Activated T-helper 1 cell treated with anti-CD3 and anti-CD28 coated beads, Interleukin-12 subunit alpha, Interleukin-12 subunit beta, Interleukin-2, Interleukin-4 antibody, amounts not matched to agents 30 ng/mL and 10 ng/mL and 1 ng/mL, durations not matched to agents 14 hours and 24 hours and 36 hours (primary cell): ENCODE measurements at regions not wholly inside any gene's neighbourhood (a gene's known extent, or its start where the extent isn't known, plus 50 kb on each side); places are given as distances from the start of the nearest gene placed in this dataset.
"Not testable (repeated sequence)": the region's sequence is repeated elsewhere in the genome, so short reads cannot be mapped to it uniquely, and the experiment has no call there.

Experiments used
- DNase-seq: peaks from one replicate; pipeline ENCODE4 v3.0.0; 2021; ENCODE audit warnings: low spot score
- H3K27ac Mint-ChIP-seq: one replicate; pipeline ENCODE4 v1.8.0; 2021; ENCODE audit warnings: mild to moderate bottlenecking, mixed read lengths
- H3K27me3 Mint-ChIP-seq: one replicate; pipeline ENCODE4 v1.8.0; 2022; ENCODE audit warnings: mild to moderate bottlenecking, moderate library complexity, mixed read lengths; ENCODE audit not compliant: insufficient read depth
- H3K36me3 Mint-ChIP-seq: one replicate; pipeline ENCODE4 v1.8.0; 2021; ENCODE audit warnings: low read depth, mixed read lengths
- H3K4me1 Mint-ChIP-seq: one replicate; pipeline ENCODE4 v1.8.0; 2021; ENCODE audit warnings: low read depth, mixed read lengths
- H3K4me3 Mint-ChIP-seq: one replicate; pipeline ENCODE4 v1.8.0; 2021; ENCODE audit warnings: mild to moderate bottlenecking, moderate library complexity, mixed read lengths
- H3K9me3 Mint-ChIP-seq: one replicate; pipeline ENCODE4 v1.8.0; 2021; ENCODE audit warnings: mixed read lengths
- intact Hi-C: fragments of 100-400 bp; cut with micrococcal nuclease; formaldehyde crosslinking; loops from one replicate; pipeline ENCODE4 v1.15.1; 2024

DNA sequence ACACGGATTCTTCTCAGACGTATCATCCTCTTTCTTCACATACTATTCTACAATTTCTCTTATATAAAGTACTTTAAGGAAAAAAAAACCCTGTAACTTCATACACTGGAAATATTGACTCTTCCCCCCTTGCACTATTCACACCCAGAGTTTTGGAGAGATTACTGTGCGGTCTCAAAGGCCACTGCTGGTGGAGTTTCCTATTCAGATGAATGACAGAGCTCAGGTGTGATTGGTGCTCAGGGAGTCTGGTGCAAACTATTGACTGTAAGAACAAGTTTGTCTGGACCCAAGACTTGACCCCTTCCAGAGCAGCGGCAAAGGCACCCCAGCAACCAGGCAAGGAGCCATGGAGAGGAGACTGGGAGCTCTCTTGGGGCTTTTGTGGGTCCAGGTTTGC lies 187.5 kb upstream of the OR4E1 start:
- H3K9me3 Mint-ChIP-seq = no peaks in the 10 kb centered on the region
- peak overlapping the region; percentile 78 for H3K4me3 Mint-ChIP-seq
- H3K36me3 Mint-ChIP-seq = peaks cover 5% of the 10 kb centered on the region
- DNase-seq = no peak
- H3K27me3 Mint-ChIP-seq = peaks cover 18% of the 10 kb centered on the region
- peaks cover 10% of the 10 kb centered on the region for H3K4me1 Mint-ChIP-seq
- intact Hi-C loops = loop anchor here (1.0 to 10.0 kb wide), 3 partner anchors 9 to 994 kb away; no protein-coding TSS in a partner anchor
- peak overlapping the region; percentile 74 for H3K27ac Mint-ChIP-seq

- peak overlapping the region; percentile 64 for H3K27ac Mint-ChIP-seq
- no peak for DNase-seq
- H3K27me3 Mint-ChIP-seq = peaks cover 18% of the 10 kb centered on the region
Measured at GRCh38 chr14:21860172-21860571, 186.6 kb upstream of the OR4E1 start.

GRCh38 chr14:21852775-21853174 lies 179.2 kb upstream of the OR4E1 start:
- no peak for DNase-seq
- H3K27ac Mint-ChIP-seq = peak overlapping the region; percentile 73

More at GRCh38 chr14:21860172-21860571, 186.6 kb upstream of the OR4E1 start:
- peaks cover 10% of the 10 kb centered on the region for H3K4me1 Mint-ChIP-seq
- H3K4me3 Mint-ChIP-seq = peak overlapping the region; percentile 48
- no peaks in the 10 kb centered on the region for H3K9me3 Mint-ChIP-seq
- intact Hi-C loops = loop anchor here (1.0 to 10.0 kb wide), 3 partner anchors 8 to 995 kb away; no protein-coding TSS in a partner anchor
- peaks cover 5% of the 10 kb centered on the region for H3K36me3 Mint-ChIP-seq

GRCh38 chr14:21852061-21852664 lies 178.5 kb upstream of the OR4E1 start:
- peaks cover 5% of the 10 kb centered on the region for H3K36me3 Mint-ChIP-seq
- H3K9me3 Mint-ChIP-seq = no peaks in the 10 kb centered on the region
- H3K4me1 Mint-ChIP-seq = peaks cover 13% of the 10 kb centered on the region
- DNase-seq = peak; percentile 55
- peaks cover 24% of the 10 kb centered on the region for H3K27me3 Mint-ChIP-seq
- H3K27ac Mint-ChIP-seq = peak overlapping the region; percentile 73
- H3K4me3 Mint-ChIP-seq = peak overlapping the region; percentile 75
- intact Hi-C loops = loop anchor here (1.0 to 5.0 kb wide), 2 partner anchors 9 to 655 kb away; no protein-coding TSS in a partner anchor

More at GRCh38 chr14:21852775-21853174, 179.2 kb upstream of the OR4E1 start:
- H3K9me3 Mint-ChIP-seq = no peaks in the 10 kb centered on the region
- intact Hi-C loops = loop anchor here (1.0 to 5.0 kb wide), 2 partner anchors 9 to 655 kb away; no protein-coding TSS in a partner anchor
- H3K27me3 Mint-ChIP-seq = peaks cover 27% of the 10 kb centered on the region
- peaks cover 5% of the 10 kb centered on the region for H3K36me3 Mint-ChIP-seq
- peaks cover 13% of the 10 kb centered on the region for H3K4me1 Mint-ChIP-seq
- peak overlapping the region; percentile 75 for H3K4me3 Mint-ChIP-seq

DNA sequence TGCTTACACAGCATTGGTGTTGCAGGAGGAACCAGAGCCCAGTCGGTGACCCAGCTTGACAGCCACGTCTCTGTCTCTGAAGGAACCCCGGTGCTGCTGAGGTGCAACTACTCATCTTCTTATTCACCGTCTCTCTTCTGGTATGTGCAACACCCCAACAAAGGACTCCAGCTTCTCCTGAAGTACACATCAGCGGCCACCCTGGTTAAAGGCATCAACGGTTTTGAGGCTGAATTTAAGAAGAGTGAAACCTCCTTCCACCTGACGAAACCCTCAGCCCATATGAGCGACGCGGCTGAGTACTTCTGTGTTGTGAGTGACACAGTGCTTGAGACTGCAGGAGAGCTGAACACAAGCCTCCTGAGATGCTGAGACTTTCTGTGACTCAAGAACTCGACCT lies 173.3 kb upstream of the OR4E1 start:
- H3K9me3 Mint-ChIP-seq, intact Hi-C loops, H3K36me3 Mint-ChIP-seq: not testable (repeated sequence)
- H3K27ac Mint-ChIP-seq = peak overlapping the region; percentile 78
- peak overlapping the region; percentile 81 for H3K4me3 Mint-ChIP-seq
- peaks cover 13% of the 10 kb centered on the region for H3K4me1 Mint-ChIP-seq
- DNase-seq = peak; percentile 14
- peaks cover 32% of the 10 kb centered on the region for H3K27me3 Mint-ChIP-seq

DNA sequence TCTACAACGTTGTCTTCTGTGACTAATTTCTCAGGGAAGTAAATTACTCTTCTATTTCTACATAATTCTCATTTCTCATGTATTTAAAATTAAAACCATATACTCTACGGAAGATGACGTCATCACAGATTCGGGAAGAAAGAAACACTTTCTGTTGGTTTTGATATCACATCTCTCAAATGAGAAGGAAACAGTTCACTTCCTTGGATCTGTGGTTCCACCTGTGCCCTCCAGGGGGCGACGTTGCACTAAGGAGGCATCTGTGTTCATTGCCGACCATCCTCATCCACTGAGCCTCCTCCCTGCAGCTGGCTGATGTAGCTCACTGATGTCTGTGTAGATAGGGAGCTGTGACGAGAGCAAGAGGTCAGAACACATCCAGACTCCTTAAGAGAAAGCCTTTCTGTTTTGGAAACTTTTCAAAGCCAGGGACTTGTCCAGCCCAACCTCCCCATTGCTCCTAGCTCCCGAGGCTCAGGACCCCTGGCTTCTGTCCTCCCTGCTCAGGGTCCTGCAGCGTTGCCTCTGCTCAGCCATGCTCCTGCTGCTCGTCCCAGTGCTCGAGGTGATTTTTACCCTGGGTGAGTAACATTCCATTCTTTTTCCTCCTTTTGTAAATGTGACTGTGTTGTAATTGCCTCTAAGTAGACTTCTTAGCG lies 172.7 kb upstream of the OR4E1 start:
- H3K27me3 Mint-ChIP-seq = peaks cover 33% of the 10 kb centered on the region
- H3K27ac Mint-ChIP-seq = peak overlapping the region; percentile 78
- H3K4me3 Mint-ChIP-seq = peak overlapping the region; percentile 81
- H3K36me3 Mint-ChIP-seq = peaks cover 5% of the 10 kb centered on the region
- DNase-seq = peak; percentile 61
- peaks cover 11% of the 10 kb centered on the region for H3K4me1 Mint-ChIP-seq
- intact Hi-C loops = no loop called here
- no peaks in the 10 kb centered on the region for H3K9me3 Mint-ChIP-seq

DNA sequence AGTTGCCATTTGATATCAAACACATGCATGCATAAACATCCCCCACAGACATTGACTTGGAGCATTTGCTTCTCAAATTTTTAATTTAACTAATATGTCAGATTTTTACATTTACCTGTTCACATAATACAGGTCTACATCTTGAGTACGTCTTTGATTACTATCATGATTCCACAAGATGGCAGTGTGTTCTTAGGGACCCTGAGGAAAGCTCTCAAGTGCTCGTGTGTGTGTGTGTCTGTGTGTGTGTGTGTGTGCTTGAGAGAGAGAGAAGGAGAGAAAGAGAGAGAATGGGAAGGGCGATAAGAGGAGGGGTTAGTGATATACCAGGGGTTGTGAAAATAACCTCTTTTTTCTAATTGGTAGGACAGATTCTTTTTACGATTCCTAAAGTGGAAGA lies 167.1 kb upstream of the OR4E1 start:
- peak overlapping the region; percentile 25 for H3K27ac Mint-ChIP-seq
- H3K4me3 Mint-ChIP-seq = peak overlapping the region; percentile 29
- peaks cover under 1% of the 10 kb centered on the region for H3K4me1 Mint-ChIP-seq
- intact Hi-C loops = no loop called here
- H3K36me3 Mint-ChIP-seq = no peaks in the 10 kb centered on the region
- no peaks in the 10 kb centered on the region for H3K9me3 Mint-ChIP-seq
- DNase-seq = no peak
- peaks cover 28% of the 10 kb centered on the region for H3K27me3 Mint-ChIP-seq

- Mint-ChIP-seq H3K4me1 (no peaks in the 10 kb centered on the region), H3K9me3 (no peaks in the 10 kb centered on the region), H3K36me3 (no peaks in the 10 kb centered on the region), H3K27me3 (peaks cover 8% of the 10 kb centered on the region), H3K27ac (peak overlapping the region; percentile 18), H3K4me3 (no peak overlapping the region)
- no peak for DNase-seq
- intact Hi-C loops = no loop called here
Measured at GRCh38 chr14:21833836-21834235, 160.2 kb upstream of the OR4E1 start.

DNA sequence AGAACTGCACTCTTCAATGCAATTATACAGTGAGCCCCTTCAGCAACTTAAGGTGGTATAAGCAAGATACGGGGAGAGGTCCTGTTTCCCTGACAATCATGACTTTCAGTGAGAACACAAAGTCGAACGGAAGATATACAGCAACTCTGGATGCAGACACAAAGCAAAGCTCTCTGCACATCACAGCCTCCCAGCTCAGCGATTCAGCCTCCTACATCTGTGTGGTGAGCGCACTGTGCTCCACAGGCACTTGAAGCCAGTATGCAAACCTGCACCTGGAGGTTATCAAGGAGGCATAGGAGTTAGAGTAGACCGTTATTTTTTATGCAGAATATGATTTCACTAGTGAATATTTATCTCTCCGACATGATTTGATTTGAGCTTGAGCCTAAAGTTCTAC lies 152.2 kb upstream of the OR4E1 start:
- intact Hi-C loops = loop anchor here (5.0 kb wide), 1 partner anchor 59 kb away; no protein-coding TSS in a partner anchor
- Mint-ChIP-seq H3K27ac (no peak overlapping the region), H3K27me3 (peaks cover 13% of the 10 kb centered on the region), H3K36me3 (no peaks in the 10 kb centered on the region), H3K9me3 (no peaks in the 10 kb centered on the region), H3K4me1 (peaks cover 8% of the 10 kb centered on the region), H3K4me3 (peak overlapping the region; percentile 61)
- no peak for DNase-seq

GRCh38 chr14:21825149-21825743 lies 151.6 kb upstream of the OR4E1 start:
- Mint-ChIP-seq H3K4me3 (peak overlapping the region; percentile 61), H3K27me3 (peaks cover 14% of the 10 kb centered on the region), H3K36me3 (no peaks in the 10 kb centered on the region), H3K4me1 (peaks cover 12% of the 10 kb centered on the region), H3K9me3 (no peaks in the 10 kb centered on the region), H3K27ac (peak overlapping the region; percentile 76)
- peak; percentile 14 for DNase-seq
- intact Hi-C loops = loop anchor here (5.0 kb wide), 1 partner anchor 58 kb away; no protein-coding TSS in a partner anchor

GRCh38 chr14:21822109-21822508 lies 148.5 kb upstream of the OR4E1 start:
- no peak for DNase-seq
- H3K9me3 Mint-ChIP-seq = peaks cover 4% of the 10 kb centered on the region
- intact Hi-C loops = no loop called here
- no peak overlapping the region for H3K4me3 Mint-ChIP-seq
- H3K36me3 Mint-ChIP-seq = no peaks in the 10 kb centered on the region
- H3K4me1 Mint-ChIP-seq = peaks cover 12% of the 10 kb centered on the region
- no peak overlapping the region for H3K27ac Mint-ChIP-seq
- H3K27me3 Mint-ChIP-seq = peaks cover 14% of the 10 kb centered on the region

DNA sequence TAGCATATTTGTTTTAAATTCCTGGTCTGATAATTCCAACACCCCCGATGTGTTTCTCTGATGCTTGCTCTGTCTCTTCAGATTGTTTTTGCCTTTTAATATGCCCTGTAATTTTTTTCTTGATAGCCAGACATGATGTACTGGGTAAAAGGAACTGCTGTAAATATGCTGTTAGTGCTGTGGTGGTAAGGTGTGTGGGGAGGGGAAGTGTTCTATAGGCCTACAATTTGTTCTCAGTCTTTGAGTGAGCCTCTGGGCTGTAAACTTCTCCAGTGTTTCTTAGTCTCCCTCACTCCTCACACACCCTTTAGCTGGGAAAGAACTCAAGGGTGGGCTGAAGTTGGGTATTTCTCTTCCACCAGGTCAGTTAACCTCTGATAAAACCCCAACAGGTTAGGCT lies 147.0 kb upstream of the OR4E1 start:
- Mint-ChIP-seq H3K4me3 (no peak overlapping the region), H3K9me3 (peaks cover 7% of the 10 kb centered on the region), H3K27me3 (peaks cover 15% of the 10 kb centered on the region), H3K36me3 (no peaks in the 10 kb centered on the region), H3K27ac (peak overlapping the region; percentile 14), H3K4me1 (peaks cover 11% of the 10 kb centered on the region)
- DNase-seq = no peak
- intact Hi-C loops = no loop called here

DNA sequence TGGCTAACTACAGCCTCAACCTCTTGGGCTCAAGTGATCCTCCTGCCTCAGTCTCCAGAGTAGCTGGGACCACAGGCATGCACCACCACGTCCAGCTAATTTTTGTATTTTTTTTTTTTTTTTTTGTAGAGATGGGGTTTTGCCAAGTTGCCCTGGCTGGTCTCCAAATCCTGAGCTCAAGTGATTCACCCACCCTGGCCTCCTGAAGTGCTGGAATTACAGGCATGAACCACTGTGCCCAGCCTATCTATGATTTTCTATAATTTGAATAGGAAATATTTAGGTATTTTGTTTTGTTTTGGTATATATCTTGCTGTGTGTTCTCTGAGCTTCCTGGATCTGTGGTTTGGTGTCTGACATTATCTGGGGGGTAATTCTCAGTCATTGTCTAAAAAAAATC lies 146.3 kb upstream of the OR4E1 start:
- H3K9me3 Mint-ChIP-seq, intact Hi-C loops, H3K4me3 Mint-ChIP-seq, H3K36me3 Mint-ChIP-seq, H3K27ac Mint-ChIP-seq, DNase-seq, H3K4me1 Mint-ChIP-seq: not testable (repeated sequence)
- peaks cover 15% of the 10 kb centered on the region for H3K27me3 Mint-ChIP-seq
